SK-N-SH (cell line): ENCODE measurements at regions not wholly inside any gene's neighbourhood (a gene's known extent, or its start where the extent isn't known, plus 50 kb on each side); places are given as distances from the start of the nearest gene placed in this dataset.

Source experiments
- CTCF ChIA-PET: fragments of 300-600, 350-600 bp; formaldehyde crosslinking; extraction: SDS; loops from one replicate; lab custom pipeline; 2021; lab: Yijun Ruan, JAX
- POLR2A ChIA-PET: fragments of 350-600 bp; sonication (Branson Sonifier 250); formaldehyde crosslinking; extraction: SDS; loops from one replicate; lab custom pipeline; 2020; ENCODE audit warnings: antibody characterized with exemption, inconsistent platforms; lab: Yijun Ruan, JAX
- DNase-seq: peaks from one replicate; pipeline ENCODE4 v3.0.0; 2012
- H2AFZ ChIP-seq: fragments of 200-600 bp; sonication (generic); 2 replicates; pipeline ENCODE4 v1.8.1; 2016; ENCODE audit warnings: antibody characterized with exemption, mild to moderate bottlenecking, low read depth
- H3F3A ChIP-seq: fragments of 200-600 bp; sonication (generic); replicated peaks from 2 replicates; pipeline ENCODE3; 2016; ENCODE audit warnings: antibody characterized with exemption, mild to moderate bottlenecking; ENCODE audit not compliant: insufficient read depth
- H3K27ac ChIP-seq, 2 experiments: fragments of 200-500 bp in 1 of 2; fragments of 200-600 bp in 1 of 2; sonication (Bioruptor generic) in 1 of 2; sonication (generic), shearing (Covaris generic) in 1 of 2; 2 replicates each; pipeline versions ENCODE4 v1.5.1 to v1.6.1; 2014 to 2016; ENCODE audit warnings: low read depth in 2 of 2, inconsistent platforms in 1 of 2, low read length in 1 of 2, mild to moderate bottlenecking in 1 of 2, mixed read lengths in 1 of 2
- H3K27me3 ChIP-seq: fragments of 200-600 bp; sonication (generic), shearing (Covaris generic); 2 replicates; pipeline ENCODE4 v1.6.1; 2016; ENCODE audit warnings: mixed run types; ENCODE audit not compliant: insufficient read depth
- H3K36me3 ChIP-seq, 2 experiments: fragments of 200-500 bp in 1 of 2; fragments of 200-600 bp in 1 of 2; sonication (Bioruptor generic) in 1 of 2; sonication (generic) in 1 of 2; replicated peaks in 1 of 2; 2 replicates each; pipeline versions ENCODE3 to v1.5.1; 2014 to 2016; ENCODE audit warnings: low read length in 1 of 2, mild to moderate bottlenecking in 1 of 2; ENCODE audit not compliant: insufficient read depth in 2 of 2, control insufficient read depth in 1 of 2
- H3K4me1 ChIP-seq, 2 experiments: fragments of 200-500 bp in 1 of 2; fragments of 200-600 bp in 1 of 2; sonication (Bioruptor generic) in 1 of 2; sonication (generic), shearing (Covaris generic) in 1 of 2; 2 replicates each; pipeline versions ENCODE4 v1.5.1 to v1.6.1; 2014 to 2016; ENCODE audit warnings: low read depth in 1 of 2, low read length in 1 of 2, mixed run types in 1 of 2; ENCODE audit not compliant: insufficient read depth in 2 of 2, control insufficient read depth in 1 of 2
- H3K4me2 ChIP-seq: fragments of 200-600 bp; sonication (generic), shearing (Covaris generic); 2 replicates; pipeline ENCODE4 v1.6.1; 2017; ENCODE audit warnings: mixed run types
- H3K4me3 ChIP-seq, 2 experiments: fragments of 200-500 bp in 1 of 2; fragments of 200-600 bp in 1 of 2; sonication (Bioruptor generic) in 1 of 2; sonication (generic), shearing (Covaris generic) in 1 of 2; 2 replicates each; pipeline versions ENCODE4 v1.5.1 to v1.8.1; 2014 to 2016; ENCODE audit warnings: low read depth in 2 of 2, inconsistent platforms in 1 of 2, low read length in 1 of 2, mild to moderate bottlenecking in 1 of 2, mixed read lengths in 1 of 2, moderate library complexity in 1 of 2
- H3K79me2 ChIP-seq: fragments of 200-600 bp; sonication (generic); 2 replicates; pipeline ENCODE4 v1.8.1; 2017; ENCODE audit warnings: mild to moderate bottlenecking; ENCODE audit not compliant: insufficient read depth
- H3K9ac ChIP-seq: fragments of 200-600 bp; sonication (generic); 2 replicates; pipeline ENCODE4 v1.6.1; 2017; ENCODE audit warnings: mixed run types
- H3K9me2 ChIP-seq: fragments of 200-600 bp; sonication (generic); 2 replicates; pipeline ENCODE4 v1.6.1; 2017; ENCODE audit warnings: mixed run types
- H3K9me3 ChIP-seq: fragments of 200-600 bp; sonication (generic); 2 replicates; pipeline ENCODE4 v1.6.1; 2017; ENCODE audit warnings: mixed run types, mild to moderate bottlenecking, moderate library complexity
- H4K20me1 ChIP-seq: fragments of 200-600 bp; sonication (generic); 2 replicates; pipeline ENCODE4 v1.6.1; 2017; ENCODE audit warnings: mild to moderate bottlenecking, mixed run types; ENCODE audit not compliant: insufficient read depth
- CTCF ChIP-seq: fragments of 200-600 bp; sonication (generic); IDR thresholded peaks from 2 replicates; pipeline ENCODE4 v1.6.1; 2017; ENCODE audit warnings: antibody characterized with exemption, mild to moderate bottlenecking, moderate library complexity
- ELF1 ChIP-seq: IDR thresholded peaks from 2 replicates; pipeline ENCODE4 v1.4.0; 2012
- EP300 ChIP-seq, 2 experiments: IDR thresholded peaks; 2 replicates each; pipeline versions ENCODE4 v1.4.0 to v1.6.1; 2012; ENCODE audit warnings: borderline replicate concordance in 1 of 2, low read depth in 1 of 2, low read length in 1 of 2
- EZH2phosphoT487 ChIP-seq: fragments of 200-600 bp; sonication (generic); IDR thresholded peaks from 2 replicates; pipeline ENCODE4 v1.6.1; 2017; ENCODE audit warnings: low read depth, mixed run types, mild to moderate bottlenecking, antibody characterized with exemption, moderate library complexity, borderline replicate concordance
- FOXM1 ChIP-seq: IDR thresholded peaks from 2 replicates; pipeline ENCODE4 v1.4.0; 2012; ENCODE audit warnings: low read depth, mild to moderate bottlenecking
- GABPA ChIP-seq: IDR thresholded peaks from 2 replicates; pipeline ENCODE4 v1.4.0; 2012; ENCODE audit warnings: low read depth, mild to moderate bottlenecking
- GATA2 ChIP-seq: sonication (generic); formaldehyde crosslinking; IDR thresholded peaks from 2 replicates; pipeline ENCODE4 v1.5.0; 2020; ENCODE audit warnings: mild to moderate bottlenecking, missing genetic modification reagents
- IRF3 ChIP-seq: fragments of 150-350 bp; IDR thresholded peaks from 2 replicates; pipeline ENCODE4 v1.6.1; 2016; ENCODE audit warnings: mild to moderate bottlenecking, low read depth, low read length
- MEF2A ChIP-seq: IDR thresholded peaks from 2 replicates; pipeline ENCODE4 v1.4.0; 2012; ENCODE audit warnings: low read depth, borderline replicate concordance
- NFIC ChIP-seq: IDR thresholded peaks from 2 replicates; pipeline ENCODE4 v1.4.0; 2012; ENCODE audit warnings: borderline replicate concordance
- POLR2AphosphoS5 ChIP-seq: IDR thresholded peaks from 2 replicates; pipeline ENCODE4 v1.6.1; 2012; ENCODE audit warnings: low read depth, low read length
- RAD21 ChIP-seq: IDR thresholded peaks from 2 replicates; pipeline ENCODE4 v1.6.1; 2012; ENCODE audit warnings: mild to moderate bottlenecking, low read length
- RXRA ChIP-seq: IDR thresholded peaks from 2 replicates; pipeline ENCODE4 v1.4.0; 2012; ENCODE audit warnings: low read depth, mild to moderate bottlenecking, borderline replicate concordance
- SIN3A ChIP-seq: IDR thresholded peaks from 2 replicates; pipeline ENCODE4 v1.6.1; 2012; ENCODE audit warnings: low read depth, mild to moderate bottlenecking, low read length, moderate library complexity, borderline replicate concordance
- TAF1 ChIP-seq: IDR thresholded peaks from 2 replicates; pipeline ENCODE4 v1.6.1; 2012; ENCODE audit warnings: low read depth, mild to moderate bottlenecking, low read length, moderate library complexity, borderline replicate concordance
- TCF12 ChIP-seq: IDR thresholded peaks from 2 replicates; pipeline ENCODE4 v1.4.0; 2012
- TEAD4 ChIP-seq: IDR thresholded peaks from 2 replicates; pipeline ENCODE4 v1.4.0; 2012; ENCODE audit warnings: mild to moderate bottlenecking, borderline replicate concordance; ENCODE audit not compliant: insufficient read depth
- YY1 ChIP-seq: IDR thresholded peaks from 2 replicates; pipeline ENCODE4 v1.4.0; 2012; ENCODE audit warnings: low read depth, mild to moderate bottlenecking
- WGBS: methylation state at CpG from one replicate; pipeline ENCODE4 v1.1.6; 2017; ENCODE audit warnings: low lambda C conversion rate; 5-methylcytosine and 5-hydroxymethylcytosine counted together

GRCh38 chr13:80939581-80939980 lies 598.7 kb upstream of the SPRY2 start (continued):
- TF ChIP-seq SIN3A (no peak), GABPA (no peak), EP300 (IDR thresholded peaks at IDR 0.05; ENCODE audit: borderline replicate concordance in 1 of 2, low read depth in 1 of 2, low read length in 1 of 2) (no peak), TEAD4 (no peak), YY1 (no peak), ELF1 (no peak)
- TF ChIP-seq, all 33 proteins: peak for 0

GRCh38 chr13:80931766-80932165 lies 590.8 kb upstream of the SPRY2 start:
- Histone ChIP-seq H3K4me1 (no peaks in the 10 kb centered on the region), H3K36me3 (no peaks in the 10 kb centered on the region), H3K9ac (no peak overlapping the region), H3K27me3 (no peaks in the 10 kb centered on the region), H3K27ac (no peak overlapping the region), H3F3A (peaks cover 3% of the 10 kb centered on the region), H3K9me2 (no peaks in the 10 kb centered on the region), H3K9me3 (no peaks in the 10 kb centered on the region), H3K4me3 (no peak overlapping the region), H4K20me1 (no peaks in the 10 kb centered on the region), H2AFZ (no peak overlapping the region), H3K4me2 (no peak overlapping the region), H3K79me2 (no peaks in the 10 kb centered on the region)
- 87% methylated on average over 2 of the region's 2 CpGs for WGBS
- no peak for TF ChIP-seq EZH2phosphoT487
- no peak for TF ChIP-seq RXRA
- no peak for TF ChIP-seq IRF3
- ChIA-PET CTCF (no interaction called here), POLR2A (no interaction called here)
- no peak for DNase-seq

GRCh38 chr13:80931118-80931517 lies 590.2 kb upstream of the SPRY2 start:
- ChIA-PET POLR2A (no interaction called here), CTCF (no interaction called here)
- no peak overlapping the region for H3K4me3 ChIP-seq
- TF ChIP-seq RAD21 (no peak), MEF2A (no peak), GATA2 (no peak), TCF12 (no peak), EP300 (IDR thresholded peaks at IDR 0.05; ENCODE audit: borderline replicate concordance in 1 of 2, low read depth in 1 of 2, low read length in 1 of 2) (no peak), EZH2phosphoT487 (no peak), POLR2AphosphoS5 (no peak), TAF1 (no peak), NFIC (no peak), CTCF (no peak), FOXM1 (no peak), RXRA (no peak)
- no peak overlapping the region for H2AFZ ChIP-seq
- no peaks in the 10 kb centered on the region for H3K9me3 ChIP-seq
- DNase-seq: no peak
- peaks cover 3% of the 10 kb centered on the region for H3F3A ChIP-seq
- H3K4me1 ChIP-seq: no peaks in the 10 kb centered on the region
- no peak overlapping the region for H3K9ac ChIP-seq
- no peaks in the 10 kb centered on the region for H4K20me1 ChIP-seq
- H3K27ac ChIP-seq: no peak overlapping the region
- no peaks in the 10 kb centered on the region for H3K79me2 ChIP-seq
- no peaks in the 10 kb centered on the region for H3K27me3 ChIP-seq
- H3K9me2 ChIP-seq: no peaks in the 10 kb centered on the region
- H3K4me2 ChIP-seq: no peak overlapping the region
- WGBS: 83% methylated on average over 1 of the region's 1 CpG
- H3K36me3 ChIP-seq: no peaks in the 10 kb centered on the region
